ENCODE measurements at regions not wholly inside any gene's neighbourhood (a gene's known extent, or its start where the extent isn't known, plus 50 kb on each side); places are given as distances from the start of the nearest gene placed in this dataset.

GRCh38 chr11:19602406-19602805 lies 110.2 kb upstream of the NAV2 start:
- H3K4me1 ChIP-seq (replicated peaks): peaks cover 11% of the 10 kb centered on the region
- WGBS: 82% methylated on average over 6 of the region's 6 CpGs
- TF ChIP-seq CTCF (IDR thresholded peaks at IDR 0.05) (no peak), POLR2A (IDR thresholded peaks at IDR 0.05) (no peak), POLR2AphosphoS5 (IDR thresholded peaks at IDR 0.05) (no peak)
- DNase-seq (ENCODE audit: low spot score): no peak
- H3K4me3 ChIP-seq: no peak overlapping the region
- intact Hi-C loops (cut with DNase I): no loop called here
- H3K27me3 ChIP-seq (replicated peaks; ENCODE audit: insufficient read depth): no peaks in the 10 kb centered on the region
- no peaks in the 10 kb centered on the region for H3K9me3 ChIP-seq
- H3K27ac ChIP-seq: no peak overlapping the region
- no peaks in the 10 kb centered on the region for H3K36me3 ChIP-seq

DNA sequence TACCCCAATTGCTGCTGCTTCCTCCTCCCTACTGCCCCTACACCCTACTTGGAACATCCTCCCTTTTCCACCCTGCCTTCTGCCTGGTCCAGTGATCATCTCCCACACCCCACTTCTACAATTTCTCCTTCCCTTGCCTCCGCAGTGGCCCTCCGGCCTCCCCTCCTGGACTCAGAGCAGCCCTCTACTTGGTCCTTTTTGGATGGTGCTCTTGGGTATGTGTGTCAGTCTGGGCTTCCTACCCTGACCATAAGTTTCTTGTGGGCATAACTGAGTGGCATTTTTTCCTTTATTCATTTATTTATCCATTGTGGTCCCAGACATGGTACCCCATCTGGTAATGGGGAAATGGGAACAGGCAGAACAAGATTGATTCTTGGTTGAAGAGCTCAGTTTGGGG lies 111.4 kb upstream of the NAV2 start:
- DNase-seq (ENCODE audit: low spot score): no peak
- Histone ChIP-seq H3K36me3 (no peaks in the 10 kb centered on the region), H3K9me3 (no peaks in the 10 kb centered on the region), H3K27me3 (replicated peaks; ENCODE audit: insufficient read depth) (no peaks in the 10 kb centered on the region), H3K27ac (no peak overlapping the region), H3K4me1 (replicated peaks) (no peaks in the 10 kb centered on the region), H3K4me3 (no peak overlapping the region)
- TF ChIP-seq POLR2AphosphoS5 (IDR thresholded peaks at IDR 0.05): no peak
- TF ChIP-seq CTCF (IDR thresholded peaks at IDR 0.05): no peak
- no peak for TF ChIP-seq POLR2A (IDR thresholded peaks at IDR 0.05)
- intact Hi-C loops (cut with DNase I): no loop called here
- WGBS: 100% methylated on average over 2 of the region's 2 CpGs

GRCh38 chr11:19599681-19600080 lies 113.0 kb upstream of the NAV2 start:
- no peaks in the 10 kb centered on the region for H3K4me1 ChIP-seq (replicated peaks)
- H3K36me3 ChIP-seq: no peaks in the 10 kb centered on the region
- TF ChIP-seq CTCF (IDR thresholded peaks at IDR 0.05) (no peak), POLR2AphosphoS5 (IDR thresholded peaks at IDR 0.05) (no peak), POLR2A (IDR thresholded peaks at IDR 0.05) (no peak)
- no peaks in the 10 kb centered on the region for H3K9me3 ChIP-seq
- DNase-seq (ENCODE audit: low spot score): no peak
- H3K27ac ChIP-seq: peak overlapping the region; percentile 1 to 3
- H3K4me3 ChIP-seq: no peak overlapping the region
- H3K27me3 ChIP-seq (replicated peaks; ENCODE audit: insufficient read depth): no peaks in the 10 kb centered on the region
- 33% methylated on average over 4 of the region's 4 CpGs for WGBS
- intact Hi-C loops (cut with DNase I): no loop called here

DNA sequence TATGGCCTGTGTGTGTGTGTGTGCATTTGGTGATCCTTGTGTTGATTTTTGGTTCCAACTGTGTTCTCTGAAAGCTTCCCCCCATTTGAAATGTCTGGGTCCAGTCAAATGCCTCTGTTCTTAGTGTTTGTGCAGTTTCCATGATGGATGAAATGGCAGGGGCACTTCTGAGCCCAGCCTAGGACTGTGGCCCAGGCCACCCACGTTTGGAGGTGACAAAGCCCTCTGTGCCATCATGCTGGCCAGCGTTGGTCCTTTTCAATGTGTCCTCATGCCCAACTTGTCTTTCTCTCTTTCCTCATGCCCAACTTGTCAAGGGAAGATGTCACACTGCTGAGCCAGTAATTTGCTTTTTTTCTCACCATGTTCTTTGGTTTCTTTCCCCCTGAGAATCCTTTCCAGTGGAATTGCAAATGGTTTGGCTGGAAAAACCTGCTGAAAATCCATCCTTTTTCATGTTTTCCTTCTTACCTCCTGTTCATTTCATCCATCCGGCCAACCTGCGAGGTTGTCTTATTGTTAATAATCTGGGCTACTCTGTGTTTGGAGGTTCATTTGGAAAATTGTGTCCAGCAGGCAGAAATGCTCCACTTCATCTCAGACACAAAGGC lies 113.7 kb upstream of the NAV2 start:
- H3K9me3 ChIP-seq: no peaks in the 10 kb centered on the region
- H3K36me3 ChIP-seq: no peaks in the 10 kb centered on the region
- DNase-seq (ENCODE audit: low spot score): no peak
- 62% methylated on average over 4 of the region's 4 CpGs for WGBS
- intact Hi-C loops (cut with DNase I): no loop called here
- peak overlapping the region; percentile 1 to 3 for H3K27ac ChIP-seq
- H3K4me3 ChIP-seq: no peak overlapping the region
- TF ChIP-seq POLR2AphosphoS5 (IDR thresholded peaks at IDR 0.05) (no peak), POLR2A (IDR thresholded peaks at IDR 0.05) (no peak)
- no peaks in the 10 kb centered on the region for H3K4me1 ChIP-seq (replicated peaks)
- H3K27me3 ChIP-seq (replicated peaks; ENCODE audit: insufficient read depth): no peaks in the 10 kb centered on the region

DNA sequence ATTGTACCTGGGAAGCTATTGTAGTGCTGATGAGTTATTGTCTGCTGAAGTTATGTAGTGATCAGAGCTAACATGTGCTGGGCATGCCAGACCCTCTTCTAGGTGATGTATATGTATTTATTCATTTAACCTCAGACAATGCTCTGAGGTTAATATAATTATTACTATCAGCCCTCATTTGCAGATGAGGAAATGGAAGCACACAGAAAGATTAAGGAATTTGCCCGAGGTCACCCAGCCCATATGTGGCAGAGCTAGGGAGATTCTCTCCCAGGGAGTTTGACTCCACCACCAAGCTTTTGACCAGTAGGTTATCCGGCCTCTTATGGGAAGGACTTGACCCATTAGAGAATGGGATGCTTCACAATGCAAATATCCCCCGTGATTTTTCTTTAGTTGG lies 114.2 kb upstream of the NAV2 start:
- H3K4me3 ChIP-seq: no peak overlapping the region
- no peak overlapping the region for H3K27ac ChIP-seq
- WGBS: 53% methylated on average over 3 of the region's 3 CpGs
- intact Hi-C loops (cut with DNase I): no loop called here
- no peaks in the 10 kb centered on the region for H3K36me3 ChIP-seq
- H3K4me1 ChIP-seq (replicated peaks): no peaks in the 10 kb centered on the region
- TF ChIP-seq POLR2AphosphoS5 (IDR thresholded peaks at IDR 0.05) (no peak), POLR2A (IDR thresholded peaks at IDR 0.05) (no peak), CTCF (IDR thresholded peaks at IDR 0.05) (no peak)
- no peaks in the 10 kb centered on the region for H3K27me3 ChIP-seq (replicated peaks; ENCODE audit: insufficient read depth)
- no peaks in the 10 kb centered on the region for H3K9me3 ChIP-seq
- no peak for DNase-seq (ENCODE audit: low spot score)

Measured in prostate gland (tissue), 2 donors.